ENCODE measurements at regions not wholly inside any gene's neighbourhood (a gene's known extent, or its start where the extent isn't known, plus 50 kb on each side); places are given as distances from the start of the nearest gene placed in this dataset.

- TF ChIP-seq CTCF (IDR thresholded peaks at IDR 0.05) (no peak), POLR2A (IDR thresholded peaks at IDR 0.05) (no peak)
Observed at GRCh38 chr1:218613105-218613504, 268.0 kb downstream of the TGFB2 start.

Data from uterus (tissue), 2 donors.